ENCODE measurements at regions not wholly inside any gene's neighbourhood (a gene's known extent, or its start where the extent isn't known, plus 50 kb on each side); places are given as distances from the start of the nearest gene placed in this dataset.

GRCh38 chr17:36829676-36830075 lies 107.6 kb upstream of the LHX1 start:
- H3K9me3 ChIP-seq (ENCODE audit: insufficient read depth in 2 of 2, low read depth in 1 of 2, low read length in 1 of 2): no peaks in the 10 kb centered on the region
- no peak overlapping the region for H2BK15ac ChIP-seq (ENCODE audit: low read length)
- ChIA-PET CTCF (ENCODE audit: partially characterized antibody) (interaction anchor here (1.0 to 1.3 kb wide), 2 partner anchors 22 to 72 kb away, joined by 3 read pairs; no protein-coding TSS in a partner anchor), POLR2A (ENCODE audit: partially characterized antibody) (no interaction called here)
- no peak for DNase-seq (ENCODE audit: low read depth in 1 of 2, low spot score in 2 of 2)
- no peak overlapping the region for H3K23ac ChIP-seq (ENCODE audit: insufficient read length)
- no peak overlapping the region for H4K91ac ChIP-seq (replicated peaks; ENCODE audit: insufficient read length, low read length)
- H4K20me1 ChIP-seq (replicated peaks in 1 of 2; ENCODE audit: control insufficient read depth in 1 of 2, insufficient read depth in 2 of 2, low read length in 2 of 2): no peaks in the 10 kb centered on the region
- H2BK120ac ChIP-seq (replicated peaks; ENCODE audit: low read depth, low read length): no peak overlapping the region
- H3K23me2 ChIP-seq (ENCODE audit: low read depth, low read length): no peaks in the 10 kb centered on the region
- 0 out of 2 replicates have a peak overlapping the region, but pooled peaks have one; percentile 1 for H2BK20ac ChIP-seq (ENCODE audit: low read length)
- WGBS, 2 experiments (ENCODE audit: extremely low coverage in 1 of 2, insufficient coverage in 1 of 2, insufficient read length in 1 of 2, insufficient replicate concordance in 2 of 2, low coverage in 1 of 2, low lambda C conversion rate in 2 of 2, missing lambda C conversion rate in 1 of 2): 93% methylated on average over 5 of the region's 5 CpGs; no CpG with 5 or more reads in 1 of the 2 experiments
- no peak overlapping the region for H2AK5ac ChIP-seq (ENCODE audit: low read depth, low read length)
- H3K4me1 ChIP-seq (replicated peaks in 1 of 4; ENCODE audit: control insufficient read depth in 3 of 4, insufficient read depth in 4 of 4, low read length in 3 of 4): peaks cover 0 to 16% (median 11%) of the 10 kb centered on the region in 4 experiments; a peak in 6 of 7 replicates
- H3K9ac ChIP-seq (replicated peaks in 1 of 4; ENCODE audit: extremely low read depth in 1 of 4, low read depth in 3 of 4, low read length in 3 of 4): no peak overlapping the region
- H3K4ac ChIP-seq (replicated peaks; ENCODE audit: insufficient read length, low read depth, low read length): no peak overlapping the region
- peaks cover 0 to 2% (median 0%) of the 10 kb centered on the region in 4 experiments; a peak in 1 of 7 replicates for H3K27me3 ChIP-seq (replicated peaks in 1 of 4; ENCODE audit: control insufficient read depth in 3 of 4, extremely low read depth in 1 of 4, insufficient read depth in 3 of 4, low read length in 3 of 4)
- no peak overlapping the region for H3K14ac ChIP-seq (ENCODE audit: insufficient read length)
- no peak overlapping the region for H2AFZ ChIP-seq (ENCODE audit: low read length)
- no peak overlapping the region for H3K18ac ChIP-seq (ENCODE audit: extremely low read depth, low read length)
- H3K56ac ChIP-seq (replicated peaks; ENCODE audit: insufficient read length, low read depth, low read length): no peak overlapping the region
- H3K79me2 ChIP-seq (ENCODE audit: control insufficient read depth in 1 of 2, insufficient read depth in 2 of 2, low read length in 2 of 2): no peaks in the 10 kb centered on the region
- no peak overlapping the region for H2BK5ac ChIP-seq (ENCODE audit: low read depth, low read length)
- H3K27ac ChIP-seq (ENCODE audit: low read depth, low read length): no peak overlapping the region
- no peaks in the 10 kb centered on the region; the same call in 1 of the 2 replicates for H3K79me1 ChIP-seq (ENCODE audit: low read depth, low read length)
- H3K4me2 ChIP-seq (ENCODE audit: insufficient read depth in 1 of 2, low read depth in 2 of 2, low read length in 2 of 2): no peak overlapping the region
- H4K8ac ChIP-seq (ENCODE audit: extremely low read depth, insufficient read depth, low read length): no peak overlapping the region
- no peak overlapping the region for H3K4me3 ChIP-seq (ENCODE audit: extremely low read depth in 1 of 4, insufficient read depth in 2 of 4, low read depth in 3 of 4, low read length in 4 of 4)
- H2BK12ac ChIP-seq (ENCODE audit: low read depth, low read length): no peak overlapping the region
- no peak for FAIRE-seq
- no peak for TF ChIP-seq CBX5 (IDR thresholded peaks at IDR 0.05; ENCODE audit: low read depth, low read length)
- TF ChIP-seq BCL11A (IDR thresholded peaks at IDR 0.05; ENCODE audit: low read depth in 2 of 2, low read length in 2 of 2): no peak
- H4K5ac ChIP-seq (ENCODE audit: insufficient read length, low read depth, low read length): no peak overlapping the region
- no peaks in the 10 kb centered on the region for H3K36me3 ChIP-seq (ENCODE audit: control insufficient read depth in 2 of 4, insufficient read depth in 4 of 4, low read length in 3 of 4)
